HG03432 (cell line): ENCODE measurements at regions not wholly inside any gene's neighbourhood (a gene's known extent, or its start where the extent isn't known, plus 50 kb on each side); places are given as distances from the start of the nearest gene placed in this dataset.

ENCODE experiments used
- ATAC-seq: cut with Tn5 transposase; IDR thresholded peaks from one replicate; pipeline ENCODE4 v1.9.1; 2021; ENCODE audit warnings: mild to moderate bottlenecking, moderate library complexity; ENCODE audit not compliant: unreplicated experiment

DNA sequence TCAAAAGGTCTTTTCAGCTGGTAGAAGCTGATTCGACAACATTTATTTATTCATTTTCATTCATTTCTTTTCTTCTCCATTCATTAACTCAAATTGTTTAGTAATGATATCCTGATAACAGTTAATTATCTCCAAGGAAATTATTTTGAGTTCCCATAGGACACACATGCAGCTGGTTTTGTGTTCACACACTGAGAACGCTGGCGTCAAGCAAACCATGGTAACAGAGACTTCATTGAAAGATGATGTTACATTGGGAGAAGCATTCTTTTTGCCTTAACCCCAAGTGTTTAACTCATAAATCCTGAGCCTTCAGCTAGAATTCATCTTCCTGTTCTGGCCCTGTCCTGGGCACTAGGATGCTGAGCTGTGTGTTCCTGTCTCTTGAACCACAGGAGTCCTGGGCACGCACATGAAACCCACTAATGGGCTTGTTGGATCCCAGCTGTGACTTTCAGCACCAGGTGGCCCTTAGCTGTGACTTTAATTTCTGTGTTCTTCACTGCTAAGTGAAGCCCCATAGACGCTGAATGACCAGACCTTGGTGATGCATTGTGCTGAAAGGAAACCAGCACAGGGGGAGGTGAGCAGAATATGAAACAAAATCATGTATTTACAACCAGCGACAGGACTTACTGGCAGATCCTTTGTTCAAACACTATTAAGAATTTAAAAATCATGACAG is 121.5 kb upstream of the PRSS58 start:
- no peak for ATAC-seq

DNA sequence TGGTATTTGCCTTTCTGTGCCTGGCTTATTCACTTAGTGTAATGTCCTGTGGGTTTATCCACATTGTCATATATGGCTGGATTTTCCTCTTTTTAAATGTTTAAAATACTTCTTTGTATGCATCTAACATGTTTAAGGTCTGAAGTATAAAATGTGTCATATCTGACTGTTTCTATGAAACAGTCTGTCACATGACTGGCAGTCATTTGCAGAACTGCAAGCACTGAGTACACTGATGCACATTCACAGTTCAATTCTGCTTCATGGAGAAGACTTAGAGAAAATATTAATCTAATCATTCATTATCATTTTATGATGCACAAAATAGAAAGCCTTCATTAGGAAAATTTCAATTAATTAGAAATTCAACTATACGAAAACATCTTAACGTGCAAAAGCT is 119.7 kb upstream of the PRSS58 start:
- no peak for ATAC-seq

DNA sequence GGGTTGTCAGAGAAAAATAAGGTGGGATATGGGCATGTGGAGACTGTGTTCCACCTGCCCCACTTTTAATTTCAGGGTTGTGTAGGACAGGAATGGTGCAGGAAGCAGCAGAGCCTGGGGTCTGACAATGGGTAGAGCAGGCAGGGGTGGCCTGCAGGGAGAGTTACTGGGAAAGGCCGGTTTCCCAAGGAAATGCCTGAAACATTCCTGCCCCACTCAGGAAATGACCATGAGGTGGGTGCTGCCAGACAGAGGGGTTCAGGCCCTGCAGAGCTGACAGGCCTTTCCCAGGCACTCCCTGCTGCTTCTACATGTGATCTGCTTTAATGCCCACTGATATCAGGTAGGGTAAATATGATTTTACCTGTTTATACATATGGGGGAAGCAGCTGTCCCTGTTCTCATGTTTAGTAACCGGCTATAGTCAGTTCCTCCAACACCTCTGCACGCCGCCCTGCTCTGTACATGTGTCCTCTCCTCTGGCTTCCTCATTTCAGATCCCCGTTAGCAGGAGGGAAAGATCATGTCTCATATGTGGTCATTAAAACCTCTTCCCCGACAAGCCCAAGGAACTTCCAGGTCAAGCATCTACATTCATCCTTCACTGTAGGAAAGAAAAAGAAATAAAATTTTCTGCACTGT is 118.6 kb upstream of the PRSS58 start:
- no peak for ATAC-seq

GRCh38 chr7:142375710-142376313 is 118.0 kb upstream of the PRSS58 start:
- no peak for ATAC-seq

- ATAC-seq, result no peak
Measured at GRCh38 chr7:142372727-142373126, 114.9 kb upstream of the PRSS58 start.

GRCh38 chr7:142371586-142372377 is 113.9 kb upstream of the PRSS58 start:
- ATAC-seq, result no peak

GRCh38 chr7:142365410-142365842 is 107.6 kb upstream of the PRSS58 start:
- no peak for ATAC-seq

- no peak for ATAC-seq
Measured at GRCh38 chr7:142364551-142364950, 106.7 kb upstream of the PRSS58 start.

DNA sequence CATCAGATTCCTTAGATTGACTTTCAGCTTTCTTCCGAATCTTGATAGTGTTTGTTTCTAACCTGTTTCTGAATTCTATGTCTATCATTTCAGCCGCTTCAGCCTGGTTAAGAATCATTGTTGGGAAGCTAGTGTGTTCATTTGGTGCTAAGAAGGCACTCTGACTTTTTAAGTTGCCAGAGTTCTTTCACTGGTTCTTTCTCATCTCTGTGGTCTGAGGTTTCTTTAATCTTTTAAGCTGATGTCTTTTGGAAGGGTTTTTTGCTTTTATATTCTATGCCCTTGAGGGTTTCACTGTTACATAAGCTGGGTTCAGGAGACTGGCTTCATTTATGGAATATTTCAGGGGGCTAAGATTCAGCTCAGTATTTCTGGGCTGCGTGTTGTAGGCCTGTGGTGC is 104.5 kb upstream of the PRSS58 start:
- no peak for ATAC-seq

- ATAC-seq, result no peak
Measured at GRCh38 chr7:142359694-142360279, 101.9 kb upstream of the PRSS58 start.

DNA sequence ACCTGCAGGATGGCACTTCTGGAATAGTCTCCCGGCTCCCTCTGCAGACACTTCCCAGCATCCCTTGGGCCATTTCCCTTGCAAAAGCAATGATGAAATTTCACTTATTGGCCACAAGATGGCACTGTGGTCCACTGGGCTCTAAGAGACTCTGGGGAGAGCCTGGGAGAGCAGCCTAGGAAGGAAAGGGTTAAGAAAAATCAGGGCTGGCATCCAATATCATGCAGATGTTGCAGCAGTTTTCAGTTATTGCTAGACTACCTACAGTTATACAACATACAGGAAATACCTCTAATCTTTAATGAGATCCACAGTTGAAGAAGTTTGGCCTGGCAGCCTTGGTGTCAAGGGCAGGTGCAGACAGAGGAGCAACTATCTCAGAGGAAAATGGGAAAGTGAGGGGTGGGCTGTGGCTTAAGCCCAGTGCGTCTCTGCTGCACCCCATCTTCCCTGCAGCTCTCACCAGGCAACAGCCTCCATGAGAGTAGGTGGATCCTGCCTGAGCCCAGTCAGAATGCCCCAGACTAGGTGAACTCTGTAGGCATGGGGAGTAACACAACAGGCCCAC is 100.2 kb upstream of the PRSS58 start:
- peak; percentile 94 for ATAC-seq

GRCh38 chr7:142356166-142356565 is 98.3 kb upstream of the PRSS58 start:
- ATAC-seq, result no peak

- ATAC-seq, result no peak
Measured at GRCh38 chr7:142355328-142355727, 97.5 kb upstream of the PRSS58 start.

- ATAC-seq, result no peak
Measured at GRCh38 chr7:142353147-142354060, 95.5 kb upstream of the PRSS58 start.

- no peak for ATAC-seq
Measured at GRCh38 chr7:142352543-142352942, 94.7 kb upstream of the PRSS58 start.

DNA sequence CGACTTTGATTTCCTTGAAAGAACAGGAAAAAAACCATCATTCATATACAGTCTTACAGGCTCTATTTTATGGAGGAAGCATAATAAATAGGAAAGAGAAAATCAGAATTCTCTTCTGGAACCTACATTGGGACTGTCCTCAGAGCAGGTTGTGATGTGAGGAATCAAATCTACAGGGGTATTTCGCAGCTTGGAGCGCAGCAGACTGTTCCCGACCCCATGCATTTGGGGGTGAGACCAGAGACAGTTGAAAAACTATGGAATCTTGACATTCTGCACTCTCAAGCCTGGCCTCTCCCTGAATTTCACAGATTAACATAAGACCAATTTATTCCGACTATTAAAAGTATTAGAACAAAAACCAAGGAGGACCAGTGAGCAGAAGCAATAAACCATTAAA is 93.3 kb upstream of the PRSS58 start:
- ATAC-seq, result no peak

GRCh38 chr7:142349670-142350405 is 92.0 kb upstream of the PRSS58 start:
- no peak for ATAC-seq

DNA sequence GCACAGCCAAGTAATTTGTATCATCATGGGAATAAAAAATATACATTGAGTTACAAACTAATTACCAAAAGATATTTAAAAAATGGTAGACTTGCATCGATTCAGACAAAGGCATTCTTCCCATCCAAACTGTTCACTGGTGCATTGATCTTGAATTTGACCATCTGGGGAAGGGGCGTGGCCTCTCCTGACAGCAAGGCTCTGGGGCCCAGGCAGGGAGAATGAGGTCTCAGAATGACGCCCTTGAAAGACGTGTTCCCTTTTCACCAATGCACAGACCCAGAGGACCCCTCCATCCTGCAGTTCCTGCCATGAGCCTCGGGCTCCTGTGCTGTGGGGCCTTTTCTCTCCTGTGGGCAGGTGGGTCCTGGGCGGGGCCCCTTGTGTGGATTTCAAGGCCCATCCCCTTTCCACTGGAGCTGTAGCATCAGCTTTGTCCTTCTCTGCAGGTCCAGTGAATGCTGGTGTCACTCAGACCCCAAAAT is 91.1 kb upstream of the PRSS58 start:
- ATAC-seq, result no peak

DNA sequence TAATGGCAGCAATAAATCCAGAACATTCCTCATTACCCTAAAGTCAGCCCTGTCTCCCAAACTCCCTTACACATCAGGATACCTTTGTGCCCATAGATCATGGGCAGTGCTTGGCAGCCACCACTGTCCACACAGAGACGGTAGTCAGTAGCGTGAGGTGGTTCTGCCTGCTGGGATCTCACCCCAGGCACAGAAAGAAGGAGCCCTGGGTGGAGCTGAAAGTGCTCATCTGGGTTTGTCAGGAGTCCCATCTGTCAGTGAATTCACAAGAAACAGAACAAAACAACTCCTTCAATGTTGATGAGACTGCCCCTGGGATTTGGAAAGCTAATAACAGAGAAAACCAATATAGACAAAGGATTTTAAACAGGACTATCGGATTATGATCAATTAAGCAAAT is 90.2 kb upstream of the PRSS58 start:
- no peak for ATAC-seq
